GM12892 (cell line): ENCODE measurements at regions not wholly inside any gene's neighbourhood (a gene's known extent, or its start where the extent isn't known, plus 50 kb on each side); places are given as distances from the start of the nearest gene placed in this dataset.
"Not testable (repeated sequence)": the region's sequence is repeated elsewhere in the genome, so short reads cannot be mapped to it uniquely, and the experiment has no call there.

Experiments
- DNase-seq: peaks from one replicate; pipeline ENCODE4 v3.0.0; 2011; ENCODE audit not compliant: insufficient read length
- FAIRE-seq: peaks from 2 replicates; lab custom pipeline; 2011; peaks lifted over from hg19 to GRCh38; lab: Jason Lieb, UNC
- POLR2A ChIP-seq: IDR thresholded peaks from 2 replicates; pipeline ENCODE4 v1.6.1; 2011; ENCODE audit warnings: low read depth, low read length, control low read depth
- POLR2AphosphoS5 ChIP-seq: IDR thresholded peaks from 2 replicates; pipeline ENCODE4 v1.6.1; 2011; ENCODE audit warnings: low read depth, low read length, control low read depth
- TAF1 ChIP-seq: IDR thresholded peaks from 2 replicates; pipeline ENCODE4 v1.6.1; 2011; ENCODE audit warnings: low read depth, mild to moderate bottlenecking, control low read depth, low read length, borderline replicate concordance

- no peak for TF ChIP-seq POLR2AphosphoS5
- no peak for TF ChIP-seq TAF1
- TF ChIP-seq POLR2A = no peak
- DNase-seq (no peak), FAIRE-seq (no peak)
Measured at GRCh38 chr4:126168484-126168883, 853.7 kb downstream of the FAT4 start.

GRCh38 chr4:126172126-126172525, 857.4 kb downstream of the FAT4 start:
- no peak for DNase-seq
- TF ChIP-seq POLR2A (no peak), TAF1 (no peak), POLR2AphosphoS5 (no peak)
- FAIRE-seq = no peak

GRCh38 chr4:126174627-126175026, 859.9 kb downstream of the FAT4 start:
- FAIRE-seq (no peak), DNase-seq (no peak)
- TF ChIP-seq POLR2A = no peak
- TF ChIP-seq POLR2AphosphoS5 = no peak
- TF ChIP-seq TAF1 = no peak

- TF ChIP-seq POLR2A = no peak
- no peak for TF ChIP-seq POLR2AphosphoS5
- TF ChIP-seq TAF1 = no peak
- FAIRE-seq (no peak), DNase-seq (no peak)
Measured at GRCh38 chr4:126180642-126181041, 865.9 kb downstream of the FAT4 start.

- FAIRE-seq (no peak), DNase-seq (no peak)
- TF ChIP-seq POLR2A (no peak), TAF1 (no peak), POLR2AphosphoS5 (no peak)
Measured at GRCh38 chr4:126182336-126182735, 867.6 kb downstream of the FAT4 start.

- TF ChIP-seq TAF1 = no peak
- no peak for TF ChIP-seq POLR2A
- TF ChIP-seq POLR2AphosphoS5 = no peak
- no peak for FAIRE-seq
- DNase-seq = no peak
Measured at GRCh38 chr4:126182786-126183185, 868.0 kb downstream of the FAT4 start.

GRCh38 chr4:126183206-126183605, 868.5 kb downstream of the FAT4 start:
- no peak for FAIRE-seq
- DNase-seq = no peak
- TF ChIP-seq POLR2A (no peak), TAF1 (no peak), POLR2AphosphoS5 (no peak)

- no peak for FAIRE-seq
- no peak for DNase-seq
- TF ChIP-seq POLR2AphosphoS5 = no peak
- no peak for TF ChIP-seq TAF1
- TF ChIP-seq POLR2A = no peak
Measured at GRCh38 chr4:126191536-126191935, 876.8 kb downstream of the FAT4 start.

- no peak for TF ChIP-seq POLR2AphosphoS5
- no peak for TF ChIP-seq POLR2A
- no peak for TF ChIP-seq TAF1
- FAIRE-seq = no peak
- no peak for DNase-seq
Measured at GRCh38 chr4:126192506-126192905, 877.8 kb downstream of the FAT4 start.

- DNase-seq, FAIRE-seq: not testable (repeated sequence)
Measured at GRCh38 chr4:126201251-126202138, 886.7 kb downstream of the FAT4 start.

- no peak for FAIRE-seq
- DNase-seq = no peak
- no peak for TF ChIP-seq POLR2A
- no peak for TF ChIP-seq POLR2AphosphoS5
- TF ChIP-seq TAF1 = no peak
Measured at GRCh38 chr4:126202226-126202625, 887.5 kb downstream of the FAT4 start.

- FAIRE-seq (no peak), DNase-seq (no peak)
- TF ChIP-seq POLR2A (no peak), POLR2AphosphoS5 (no peak), TAF1 (no peak)
Measured at GRCh38 chr4:126207910-126208309, 893.2 kb downstream of the FAT4 start.

GRCh38 chr4:126209147-126209546, 894.4 kb downstream of the FAT4 start:
- TF ChIP-seq POLR2A (no peak), POLR2AphosphoS5 (no peak), TAF1 (no peak)
- FAIRE-seq (no peak), DNase-seq (no peak)
